GM12878 (cell line): ENCODE measurements at regions not wholly inside any gene's neighbourhood (a gene's known extent, or its start where the extent isn't known, plus 50 kb on each side); places are given as distances from the start of the nearest gene placed in this dataset.

ENCODE experiments used
- ATAC-seq: fragments of 200-7000 bp; cut with Tn5 transposase; 3 replicates; pipeline ENCODE4 v1.9.1; 2020; ENCODE audit warnings: mild to moderate bottlenecking, moderate library complexity
- BruUV-seq: library from RNA; stranded (reverse); fragments of 400-500 nt; replicated peaks from 2 replicates; lab custom pipeline; 2021; lab: Mats Ljungman, UMichigan
- CTCF ChIA-PET: fragments of 300-600 bp; sonication (Branson Sonifier 250); formaldehyde crosslinking; extraction: SDS; loops from one replicate; lab custom pipeline; 2021; ENCODE audit warnings: inconsistent platforms; lab: Yijun Ruan, JAX
- POLR2A ChIA-PET: fragments of 350-600 bp; formaldehyde crosslinking; extraction: SDS; loops from one replicate; lab custom pipeline; 2021; ENCODE audit warnings: inconsistent platforms; lab: Charles Lee
- RAD21 ChIA-PET: fragments of 300-600 bp; sonication (Branson Sonifier 250); formaldehyde crosslinking; loops from one replicate; lab custom pipeline; 2023; ENCODE audit warnings: antibody characterized with exemption; ENCODE audit not compliant: unreplicated experiment; lab: Charles Lee
- SMC1A ChIA-PET: fragments of 300-600 bp; sonication (Branson Sonifier 250); formaldehyde crosslinking; loops from one replicate; lab custom pipeline; 2023; ENCODE audit not compliant: unreplicated experiment, uncharacterized antibody; lab: Charles Lee
- DNase-seq: peaks from one replicate; pipeline ENCODE4 v3.0.0-alpha.2; 2011; ENCODE audit warnings: low read depth, low spot score
- FAIRE-seq: peaks from 3 replicates; lab custom pipeline; 2011; peaks lifted over from hg19 to GRCh38; lab: Jason Lieb, UNC
- H2AFZ ChIP-seq: 2 replicates; pipeline ENCODE4 v1.6.0; 2011; ENCODE audit warnings: low read depth, low read length, control low read depth; ENCODE audit not compliant: control insufficient read depth
- H3K27ac ChIP-seq: 2 replicates; pipeline ENCODE4 v1.5.1; 2011; ENCODE audit warnings: control low read depth; ENCODE audit not compliant: control insufficient read depth, insufficient read depth
- H3K27me3 ChIP-seq, 2 experiments: replicated peaks in 1 of 2; 2 replicates each; pipeline versions ENCODE4 v1.6.0 to v1.6.1; 2011; ENCODE audit warnings: low read length in 1 of 2; ENCODE audit not compliant: control insufficient read depth in 2 of 2, insufficient read depth in 2 of 2
- H3K36me3 ChIP-seq, 2 experiments: 2 replicates each; pipeline ENCODE4 v1.5.1; 2011; ENCODE audit warnings: low read length in 1 of 2; ENCODE audit not compliant: control insufficient read depth in 2 of 2, insufficient read depth in 2 of 2
- H3K4me1 ChIP-seq: 2 replicates; pipeline ENCODE4 v1.6.1; 2011; ENCODE audit warnings: mild to moderate bottlenecking, low read length, moderate library complexity, mixed read lengths; ENCODE audit not compliant: control insufficient read depth, insufficient read depth
- H3K4me2 ChIP-seq: 2 replicates; pipeline ENCODE4 v1.6.0; 2011; ENCODE audit warnings: control low read depth; ENCODE audit not compliant: control insufficient read depth, insufficient read depth
- H3K4me3 ChIP-seq: fragments of 200-600 bp; sonication (generic); 2 replicates; pipeline ENCODE4 v1.5.1; 2016
- H3K79me2 ChIP-seq: 2 replicates; pipeline ENCODE4 v1.6.0; 2011; ENCODE audit warnings: low read length; ENCODE audit not compliant: control insufficient read depth, insufficient read depth
- H3K9ac ChIP-seq: 2 replicates; pipeline ENCODE4 v1.8.0; 2011; ENCODE audit warnings: low read length, control low read depth, mixed read lengths; ENCODE audit not compliant: control insufficient read depth, insufficient read depth
- H3K9me3 ChIP-seq: replicated peaks from 3 replicates; pipeline ENCODE4 v1.5.1; 2011; ENCODE audit warnings: mild to moderate bottlenecking, low read length; ENCODE audit not compliant: control insufficient read depth, insufficient read depth
- H4K20me1 ChIP-seq: 2 replicates; pipeline ENCODE4 v1.6.0; 2011; ENCODE audit not compliant: control insufficient read depth, insufficient read depth
- KAT2A ChIP-seq: conservative IDR thresholded peaks from 2 replicates; pipeline ENCODE4 v1.6.1; 2011; ENCODE audit warnings: low read depth, low read length; ENCODE audit not compliant: control insufficient read depth
- LARP7 ChIP-seq: fragments of 450-650 bp; IDR thresholded peaks from 2 replicates; pipeline ENCODE4 v1.6.1; 2017; ENCODE audit warnings: mild to moderate bottlenecking
- PML ChIP-seq: IDR thresholded peaks from 2 replicates; pipeline ENCODE4 v1.6.1; 2012; ENCODE audit warnings: low read length, inconsistent platforms
- RAD51 ChIP-seq: fragments of 450-650 bp; IDR thresholded peaks from 2 replicates; pipeline ENCODE4 v1.6.1; 2016; ENCODE audit warnings: moderate library complexity, mild to moderate bottlenecking, inconsistent platforms
- SIX5 ChIP-seq: IDR thresholded peaks from 2 replicates; pipeline ENCODE4 v1.6.1; 2011; ENCODE audit warnings: mild to moderate bottlenecking, low read depth, low read length, moderate library complexity; ENCODE audit not compliant: severe bottlenecking
- SUZ12 ChIP-seq: fragments of 200-600 bp; sonication (generic); IDR thresholded peaks from one replicate; pipeline ENCODE4 v1.6.1; 2018; ENCODE audit warnings: antibody characterized with exemption, mild to moderate bottlenecking; ENCODE audit not compliant: unreplicated experiment
- ZNF217 ChIP-seq: fragments of 450-650 bp; IDR thresholded peaks from 2 replicates; pipeline ENCODE4 v1.6.1; 2017; ENCODE audit warnings: antibody characterized with exemption, mild to moderate bottlenecking
- ZNF24 ChIP-seq: fragments of 450-650 bp; IDR thresholded peaks from 2 replicates; pipeline ENCODE4 v1.6.1; 2017; ENCODE audit warnings: antibody characterized with exemption, mild to moderate bottlenecking
- WGBS: methylation state at CpG from one replicate; pipeline ENCODE4 v1.1.6; 2016; ENCODE audit warnings: low lambda C conversion rate; ENCODE audit not compliant: insufficient replicate concordance, insufficient coverage; ENCODE audit errors: missing lambda C conversion rate; 5-methylcytosine and 5-hydroxymethylcytosine counted together
- in situ Hi-C: fragments of 300-500 bp; cut with MboI; formaldehyde crosslinking; loops from 9 replicates; pipeline ENCODE4 v1.14.3; 2018; ENCODE audit warnings: mixed read lengths
- intact Hi-C: fragments of 100-400 bp; cut with micrococcal nuclease; formaldehyde crosslinking; loops from one replicate; pipeline ENCODE4 v1.14.2; 2022; ENCODE audit not compliant: unreplicated experiment
- TF ChIP-seq, protein P1 (sequence below): IDR thresholded peaks from 2 replicates; pipeline ENCODE4 v1.6.1; 2011; ENCODE audit warnings: mild to moderate bottlenecking, low read depth, low read length, moderate library complexity; ENCODE audit not compliant: insufficient replicate concordance

DNA sequence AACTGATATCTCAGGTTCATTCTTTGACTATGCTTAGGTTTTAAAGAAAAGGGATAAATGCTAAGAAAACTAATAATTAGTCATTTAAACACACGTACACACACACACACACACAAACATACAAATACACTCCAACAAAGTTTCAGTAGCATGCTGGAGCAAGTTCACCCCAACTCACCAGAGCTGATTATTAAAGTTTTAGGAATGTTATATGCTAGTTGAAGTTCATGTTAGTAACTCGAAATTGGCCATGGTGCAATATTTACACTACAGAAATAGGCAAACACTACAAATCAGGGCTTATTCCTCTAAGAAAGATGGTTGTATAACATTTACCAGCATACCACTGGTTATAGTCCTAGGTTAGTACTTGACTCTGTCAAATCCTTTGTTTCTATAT is 384.0 kb upstream of the DIPK2B start:
- Histone ChIP-seq H2AFZ (no peak overlapping the region), H3K36me3 (no peaks in the 10 kb centered on the region), H3K4me1 (no peaks in the 10 kb centered on the region), H3K9ac (no peak overlapping the region), H3K4me2 (no peak overlapping the region), H3K79me2 (no peaks in the 10 kb centered on the region), H3K27ac (no peak overlapping the region), H3K27me3 (no peaks in the 10 kb centered on the region), H3K4me3 (no peak overlapping the region), H3K9me3 (no peaks in the 10 kb centered on the region; the same call in 1 of the 3 replicates), H4K20me1 (no peaks in the 10 kb centered on the region)
- TF ChIP-seq SUZ12 (no peak), LARP7 (no peak), KAT2A (no peak), ZNF24 (no peak), PML (no peak), RAD51 (no peak), SIX5 (no peak), ZNF217 (no peak)
- TF ChIP-seq, protein P1, sequence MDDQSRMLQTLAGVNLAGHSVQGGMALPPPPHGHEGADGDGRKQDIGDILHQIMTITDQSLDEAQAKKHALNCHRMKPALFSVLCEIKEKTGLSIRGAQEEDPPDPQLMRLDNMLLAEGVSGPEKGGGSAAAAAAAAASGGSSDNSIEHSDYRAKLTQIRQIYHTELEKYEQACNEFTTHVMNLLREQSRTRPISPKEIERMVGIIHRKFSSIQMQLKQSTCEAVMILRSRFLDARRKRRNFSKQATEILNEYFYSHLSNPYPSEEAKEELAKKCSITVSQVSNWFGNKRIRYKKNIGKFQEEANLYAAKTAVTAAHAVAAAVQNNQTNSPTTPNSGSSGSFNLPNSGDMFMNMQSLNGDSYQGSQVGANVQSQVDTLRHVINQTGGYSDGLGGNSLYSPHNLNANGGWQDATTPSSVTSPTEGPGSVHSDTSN = no peak
- no TSS peak for BruUV-seq
- WGBS = 2% methylated on average over 2 of the region's 2 CpGs
- ChIA-PET SMC1A (no interaction called here), CTCF (no interaction called here), POLR2A (no interaction called here), RAD21 (no interaction called here)
- in situ Hi-C loops (no loop called here), intact Hi-C loops (no loop called here)
- no peak for DNase-seq
- no peak for ATAC-seq
- no peak for FAIRE-seq
